ENCODE measurements at regions not wholly inside any gene's neighbourhood (a gene's known extent, or its start where the extent isn't known, plus 50 kb on each side); places are given as distances from the start of the nearest gene placed in this dataset.

DNA sequence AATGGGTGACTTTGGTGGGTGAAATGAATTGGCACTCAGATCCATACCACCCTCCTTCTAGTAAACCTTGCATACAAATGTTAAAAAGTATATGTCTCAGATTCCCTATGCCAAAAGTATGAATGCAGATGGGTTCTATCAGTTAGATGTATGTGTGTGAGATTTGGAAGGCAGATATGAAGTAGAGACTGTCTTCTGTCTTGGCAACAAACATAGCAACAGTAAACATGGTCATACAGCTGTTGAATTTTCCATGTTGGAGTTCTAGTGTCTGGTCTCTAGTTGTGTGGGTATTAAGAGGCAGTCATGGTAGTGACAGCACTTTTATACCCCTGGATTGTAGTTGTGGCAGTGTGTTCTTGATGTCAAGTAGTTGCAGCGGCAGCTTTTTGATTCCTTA, 125.6 kb upstream of the PITX1 start:
- H3K4me1 ChIP-seq (ENCODE audit: control insufficient read depth, insufficient read depth, low read length, poor library complexity, severe bottlenecking), result no peaks in the 10 kb centered on the region
- DNase-seq, result no peak
- no peak overlapping the region for H3K4me3 ChIP-seq (ENCODE audit: insufficient read depth, low read depth, low read length, poor library complexity, severe bottlenecking)
- no peaks in the 10 kb centered on the region for H3K36me3 ChIP-seq (ENCODE audit: control insufficient read depth, insufficient read depth, low read length)
- H3K27ac ChIP-seq (ENCODE audit: insufficient read depth, low read length, poor library complexity, severe bottlenecking), result no peak overlapping the region
- peaks cover 10% of the 10 kb centered on the region for H3K9me3 ChIP-seq (ENCODE audit: control insufficient read depth, low read length)
- no peaks in the 10 kb centered on the region for H3K27me3 ChIP-seq (replicated peaks; ENCODE audit: control insufficient read depth, insufficient read depth, low read length, poor library complexity, severe bottlenecking)

DNA sequence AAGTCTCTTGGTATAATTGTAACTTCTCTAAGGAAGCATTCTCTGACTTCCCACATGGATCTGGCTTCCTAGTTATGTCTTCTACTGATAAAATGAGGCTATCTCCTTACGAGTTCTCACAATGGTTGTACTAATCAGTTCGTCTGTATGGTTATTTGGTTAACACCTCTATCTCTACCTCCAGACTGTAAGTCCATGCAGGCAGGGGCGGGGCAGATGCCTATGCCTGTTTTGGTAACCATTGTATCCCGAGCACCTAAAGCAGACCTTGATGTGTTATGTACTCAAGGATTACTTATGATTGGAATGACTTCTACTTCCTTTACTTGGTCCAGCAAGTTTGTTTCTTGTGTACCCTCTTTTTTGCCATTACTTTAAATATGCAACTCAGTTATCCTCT, 125.0 kb upstream of the PITX1 start:
- Histone ChIP-seq H3K4me3 (ENCODE audit: insufficient read depth, low read depth, low read length, poor library complexity, severe bottlenecking) (no peak overlapping the region), H3K36me3 (ENCODE audit: control insufficient read depth, insufficient read depth, low read length) (no peaks in the 10 kb centered on the region), H3K27me3 (replicated peaks; ENCODE audit: control insufficient read depth, insufficient read depth, low read length, poor library complexity, severe bottlenecking) (no peaks in the 10 kb centered on the region), H3K9me3 (ENCODE audit: control insufficient read depth, low read length) (peaks cover 10% of the 10 kb centered on the region), H3K27ac (ENCODE audit: insufficient read depth, low read length, poor library complexity, severe bottlenecking) (no peak overlapping the region), H3K4me1 (ENCODE audit: control insufficient read depth, insufficient read depth, low read length, poor library complexity, severe bottlenecking) (no peaks in the 10 kb centered on the region)
- DNase-seq, result no peak

DNA sequence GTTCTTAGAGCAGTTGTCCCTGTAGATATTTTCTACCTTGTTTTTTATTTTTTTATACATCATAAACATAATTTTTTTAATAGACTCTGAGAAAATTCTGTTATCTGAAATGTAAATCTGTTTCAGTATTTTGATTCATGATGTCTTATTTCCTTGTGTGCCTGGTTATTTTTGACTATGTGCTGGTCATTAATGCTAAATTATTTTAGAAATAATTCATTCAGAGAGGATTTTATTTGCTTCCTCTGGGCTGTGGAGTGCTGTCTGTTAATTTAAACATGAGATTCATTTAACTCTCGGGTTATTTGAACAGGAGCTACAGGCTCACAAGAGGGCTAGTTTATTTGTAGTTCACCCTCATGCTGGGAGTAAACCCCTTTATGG, 124.3 kb upstream of the PITX1 start:
- Histone ChIP-seq H3K27ac (ENCODE audit: insufficient read depth, low read length, poor library complexity, severe bottlenecking) (no peak overlapping the region), H3K36me3 (ENCODE audit: control insufficient read depth, insufficient read depth, low read length) (no peaks in the 10 kb centered on the region), H3K4me1 (ENCODE audit: control insufficient read depth, insufficient read depth, low read length, poor library complexity, severe bottlenecking) (no peaks in the 10 kb centered on the region), H3K27me3 (replicated peaks; ENCODE audit: control insufficient read depth, insufficient read depth, low read length, poor library complexity, severe bottlenecking) (no peaks in the 10 kb centered on the region), H3K9me3 (ENCODE audit: control insufficient read depth, low read length) (peaks cover 10% of the 10 kb centered on the region), H3K4me3 (ENCODE audit: insufficient read depth, low read depth, low read length, poor library complexity, severe bottlenecking) (no peak overlapping the region)
- DNase-seq, result no peak

DNA sequence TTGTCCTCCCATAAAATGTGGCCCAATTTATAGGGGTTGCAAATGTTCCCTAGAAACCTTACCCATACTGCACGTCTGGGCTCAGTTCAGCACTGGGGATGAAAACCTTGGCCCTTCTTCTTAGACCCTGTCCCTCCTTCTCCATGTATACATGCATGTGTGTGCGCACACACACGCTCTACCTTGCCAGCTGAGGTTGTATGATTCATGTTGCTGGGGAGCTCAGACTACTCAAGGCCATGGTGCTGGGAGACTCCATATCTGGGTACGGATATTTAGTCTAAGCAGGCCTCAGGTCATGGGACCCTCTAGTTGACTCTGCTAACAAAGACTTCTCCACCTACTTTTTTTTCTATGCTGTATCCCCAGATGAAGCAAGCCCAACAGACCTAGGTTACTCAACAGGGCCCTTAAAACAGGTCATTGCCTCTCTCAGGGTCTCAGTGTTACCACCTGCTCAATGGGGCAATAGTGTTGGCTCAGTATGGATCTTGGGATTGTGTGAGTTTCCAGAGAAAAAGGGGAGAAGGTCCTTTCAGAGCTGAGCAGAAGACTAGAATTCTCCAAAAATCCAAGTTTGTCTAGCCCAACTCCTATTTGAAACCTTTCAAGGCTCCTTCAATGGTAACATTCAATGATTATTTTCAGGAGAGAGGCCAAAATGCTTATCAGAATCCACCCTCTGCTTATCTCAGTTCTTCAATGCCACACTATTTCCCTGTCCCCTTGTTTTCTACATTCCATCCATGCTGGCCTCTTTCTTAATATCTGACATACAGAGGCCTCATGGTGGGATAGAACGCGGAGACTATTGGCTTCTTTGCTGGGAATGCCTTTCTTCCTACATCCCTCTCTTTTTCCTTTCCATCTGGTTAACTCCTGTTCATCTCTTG, 123.6 kb upstream of the PITX1 start:
- H3K9me3 ChIP-seq (ENCODE audit: control insufficient read depth, low read length), result peaks cover 10% of the 10 kb centered on the region
- H3K4me3 ChIP-seq (ENCODE audit: insufficient read depth, low read depth, low read length, poor library complexity, severe bottlenecking), result no peak overlapping the region
- no peaks in the 10 kb centered on the region for H3K36me3 ChIP-seq (ENCODE audit: control insufficient read depth, insufficient read depth, low read length)
- H3K4me1 ChIP-seq (ENCODE audit: control insufficient read depth, insufficient read depth, low read length, poor library complexity, severe bottlenecking), result no peaks in the 10 kb centered on the region
- no peaks in the 10 kb centered on the region for H3K27me3 ChIP-seq (replicated peaks; ENCODE audit: control insufficient read depth, insufficient read depth, low read length, poor library complexity, severe bottlenecking)
- no peak overlapping the region for H3K27ac ChIP-seq (ENCODE audit: insufficient read depth, low read length, poor library complexity, severe bottlenecking)
- DNase-seq, result no peak

DNA sequence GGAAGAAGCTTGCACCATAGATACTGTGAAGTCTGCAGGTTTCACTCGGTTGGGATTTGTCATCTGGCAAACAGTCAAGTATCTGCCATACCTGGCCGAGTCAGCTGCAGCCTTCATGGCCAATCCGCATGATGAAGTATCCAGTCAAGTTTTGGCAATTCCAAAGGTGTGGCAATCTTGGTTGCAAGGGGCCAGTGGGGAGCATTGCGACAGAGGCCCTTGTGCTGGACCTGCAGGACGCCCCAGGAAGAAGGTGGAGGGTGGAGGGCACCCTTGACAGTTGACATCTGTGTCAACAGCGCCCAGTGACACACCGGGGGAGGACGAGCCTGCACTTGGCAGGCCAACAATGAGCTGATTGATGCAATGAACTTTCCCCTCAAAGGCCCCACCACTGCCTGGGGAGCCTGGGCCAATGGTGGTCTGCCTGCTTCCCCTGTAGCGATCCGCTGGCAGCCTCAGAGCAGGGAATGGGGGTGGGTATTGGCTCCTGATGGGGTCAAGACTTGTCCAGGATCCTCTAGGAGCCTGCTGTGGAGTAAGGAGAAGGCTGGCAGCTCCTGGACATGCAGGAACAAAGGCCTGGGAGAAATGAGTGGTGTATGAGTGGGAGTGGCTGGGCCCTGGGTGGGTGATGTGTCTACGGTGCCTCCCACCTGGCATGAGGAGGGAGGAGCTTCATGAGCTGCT, 122.8 kb upstream of the PITX1 start:
- peaks cover 10% of the 10 kb centered on the region for H3K9me3 ChIP-seq (ENCODE audit: control insufficient read depth, low read length)
- no peak overlapping the region for H3K27ac ChIP-seq (ENCODE audit: insufficient read depth, low read length, poor library complexity, severe bottlenecking)
- no peaks in the 10 kb centered on the region for H3K36me3 ChIP-seq (ENCODE audit: control insufficient read depth, insufficient read depth, low read length)
- H3K27me3 ChIP-seq (replicated peaks; ENCODE audit: control insufficient read depth, insufficient read depth, low read length, poor library complexity, severe bottlenecking), result no peaks in the 10 kb centered on the region
- H3K4me3 ChIP-seq (ENCODE audit: insufficient read depth, low read depth, low read length, poor library complexity, severe bottlenecking), result no peak overlapping the region
- no peak for DNase-seq
- H3K4me1 ChIP-seq (ENCODE audit: control insufficient read depth, insufficient read depth, low read length, poor library complexity, severe bottlenecking), result no peaks in the 10 kb centered on the region

DNA sequence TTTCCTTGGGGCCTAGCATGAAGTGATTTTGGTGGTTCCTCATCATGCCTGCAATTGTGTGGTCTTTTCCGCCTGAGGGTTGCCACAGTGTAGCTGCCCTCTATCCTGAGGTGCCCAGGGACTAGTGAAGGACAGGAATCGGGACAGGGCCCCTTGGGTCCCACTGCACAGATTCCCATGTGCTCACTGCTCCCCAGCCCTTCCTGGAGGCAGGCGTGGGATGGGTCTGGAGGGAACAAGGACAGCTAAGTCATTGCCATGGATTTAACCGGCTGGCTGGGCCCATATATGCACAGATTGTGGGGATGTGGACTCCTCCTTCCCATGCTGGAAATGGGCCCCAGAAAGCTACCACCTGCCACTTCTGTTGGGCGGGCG, 122.3 kb upstream of the PITX1 start:
- H3K27me3 ChIP-seq (replicated peaks; ENCODE audit: control insufficient read depth, insufficient read depth, low read length, poor library complexity, severe bottlenecking), result no peaks in the 10 kb centered on the region
- H3K36me3 ChIP-seq (ENCODE audit: control insufficient read depth, insufficient read depth, low read length), result no peaks in the 10 kb centered on the region
- no peaks in the 10 kb centered on the region for H3K4me1 ChIP-seq (ENCODE audit: control insufficient read depth, insufficient read depth, low read length, poor library complexity, severe bottlenecking)
- no peak overlapping the region for H3K4me3 ChIP-seq (ENCODE audit: insufficient read depth, low read depth, low read length, poor library complexity, severe bottlenecking)
- no peak for DNase-seq
- H3K9me3 ChIP-seq (ENCODE audit: control insufficient read depth, low read length), result peaks cover 10% of the 10 kb centered on the region
- no peak overlapping the region for H3K27ac ChIP-seq (ENCODE audit: insufficient read depth, low read length, poor library complexity, severe bottlenecking)

DNA sequence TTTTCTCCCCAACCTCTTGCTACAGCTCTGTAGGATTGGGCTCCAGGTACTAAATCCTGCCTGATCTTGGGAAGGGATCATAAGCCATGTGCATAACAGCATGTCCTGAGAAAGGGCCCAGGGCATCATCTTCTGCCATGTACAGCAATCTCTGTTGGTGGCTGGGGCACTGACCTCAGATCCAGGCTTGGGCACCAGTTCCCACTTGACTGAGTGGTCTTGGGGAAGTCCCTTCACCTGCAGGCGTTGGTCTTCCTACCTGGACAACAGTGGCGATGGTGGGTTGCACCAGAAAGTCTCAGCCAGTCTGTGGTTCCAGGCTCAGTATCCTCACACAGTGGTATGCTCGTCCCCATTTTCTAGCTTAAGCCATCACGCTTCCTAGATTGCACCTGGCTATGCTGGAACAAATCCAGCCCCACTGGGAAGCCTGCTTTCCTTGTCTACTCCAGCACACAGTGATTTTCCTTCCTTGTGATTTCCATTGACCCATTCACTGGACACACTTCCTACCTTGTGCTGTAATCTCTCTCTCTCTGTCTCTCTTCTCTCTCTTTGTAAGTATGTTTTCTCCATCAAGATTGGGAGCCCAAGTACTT, 121.7 kb upstream of the PITX1 start:
- no peak overlapping the region for H3K4me3 ChIP-seq (ENCODE audit: insufficient read depth, low read depth, low read length, poor library complexity, severe bottlenecking)
- H3K9me3 ChIP-seq (ENCODE audit: control insufficient read depth, low read length), result peaks cover 10% of the 10 kb centered on the region
- no peaks in the 10 kb centered on the region for H3K27me3 ChIP-seq (replicated peaks; ENCODE audit: control insufficient read depth, insufficient read depth, low read length, poor library complexity, severe bottlenecking)
- H3K4me1 ChIP-seq (ENCODE audit: control insufficient read depth, insufficient read depth, low read length, poor library complexity, severe bottlenecking), result no peaks in the 10 kb centered on the region
- no peak overlapping the region for H3K27ac ChIP-seq (ENCODE audit: insufficient read depth, low read length, poor library complexity, severe bottlenecking)
- no peak for DNase-seq
- H3K36me3 ChIP-seq (ENCODE audit: control insufficient read depth, insufficient read depth, low read length), result no peaks in the 10 kb centered on the region

DNA sequence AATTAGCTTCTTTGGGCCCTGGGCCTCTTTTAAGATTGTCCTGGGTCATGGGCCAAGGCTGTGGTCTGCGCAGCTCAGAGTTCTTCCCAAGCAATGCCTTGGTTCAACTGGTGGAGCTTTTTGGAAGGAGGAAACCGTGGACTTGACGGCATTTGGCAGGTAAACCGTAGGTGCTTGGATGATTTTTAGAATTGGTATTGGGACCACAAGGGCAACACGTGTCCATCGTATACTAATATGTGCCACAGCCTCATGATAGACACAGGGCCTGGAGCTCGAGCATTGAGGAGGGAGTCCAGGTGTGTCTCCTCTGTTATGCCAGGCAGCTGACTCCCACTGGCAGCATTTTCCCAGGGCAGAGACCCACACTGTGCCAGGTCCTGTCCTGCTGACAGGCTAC, 120.9 kb upstream of the PITX1 start:
- no peak overlapping the region for H3K4me3 ChIP-seq (ENCODE audit: insufficient read depth, low read depth, low read length, poor library complexity, severe bottlenecking)
- no peaks in the 10 kb centered on the region for H3K4me1 ChIP-seq (ENCODE audit: control insufficient read depth, insufficient read depth, low read length, poor library complexity, severe bottlenecking)
- no peak overlapping the region for H3K27ac ChIP-seq (ENCODE audit: insufficient read depth, low read length, poor library complexity, severe bottlenecking)
- H3K27me3 ChIP-seq (replicated peaks; ENCODE audit: control insufficient read depth, insufficient read depth, low read length, poor library complexity, severe bottlenecking), result no peaks in the 10 kb centered on the region
- H3K36me3 ChIP-seq (ENCODE audit: control insufficient read depth, insufficient read depth, low read length), result no peaks in the 10 kb centered on the region
- H3K9me3 ChIP-seq (ENCODE audit: control insufficient read depth, low read length), result peaks cover 10% of the 10 kb centered on the region
- no peak for DNase-seq

DNA sequence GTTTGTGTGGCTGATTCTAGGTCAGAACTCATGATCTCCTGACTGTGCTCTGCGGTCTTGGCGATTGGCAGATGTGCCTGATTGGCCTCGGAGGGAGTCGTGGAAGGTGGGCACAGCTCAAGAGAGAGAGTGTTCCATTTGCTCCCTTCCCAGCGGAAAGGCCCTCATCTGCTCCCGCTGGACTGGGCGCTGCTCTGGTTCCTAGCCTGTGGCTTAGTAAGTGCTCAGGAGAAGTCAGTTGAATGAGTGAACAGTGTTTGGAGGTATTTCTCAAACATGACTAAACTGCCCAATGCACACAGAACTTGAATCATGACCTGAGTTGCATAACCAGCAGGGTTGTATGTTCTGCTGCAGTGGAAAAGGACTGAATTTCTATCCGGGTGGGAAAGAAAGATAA, 120.2 kb upstream of the PITX1 start:
- Histone ChIP-seq H3K36me3 (ENCODE audit: control insufficient read depth, insufficient read depth, low read length) (no peaks in the 10 kb centered on the region), H3K4me1 (ENCODE audit: control insufficient read depth, insufficient read depth, low read length, poor library complexity, severe bottlenecking) (no peaks in the 10 kb centered on the region), H3K9me3 (ENCODE audit: control insufficient read depth, low read length) (peaks cover 5% of the 10 kb centered on the region), H3K4me3 (ENCODE audit: insufficient read depth, low read depth, low read length, poor library complexity, severe bottlenecking) (no peak overlapping the region), H3K27ac (ENCODE audit: insufficient read depth, low read length, poor library complexity, severe bottlenecking) (no peak overlapping the region), H3K27me3 (replicated peaks; ENCODE audit: control insufficient read depth, insufficient read depth, low read length, poor library complexity, severe bottlenecking) (no peaks in the 10 kb centered on the region)
- DNase-seq, result no peak

DNA sequence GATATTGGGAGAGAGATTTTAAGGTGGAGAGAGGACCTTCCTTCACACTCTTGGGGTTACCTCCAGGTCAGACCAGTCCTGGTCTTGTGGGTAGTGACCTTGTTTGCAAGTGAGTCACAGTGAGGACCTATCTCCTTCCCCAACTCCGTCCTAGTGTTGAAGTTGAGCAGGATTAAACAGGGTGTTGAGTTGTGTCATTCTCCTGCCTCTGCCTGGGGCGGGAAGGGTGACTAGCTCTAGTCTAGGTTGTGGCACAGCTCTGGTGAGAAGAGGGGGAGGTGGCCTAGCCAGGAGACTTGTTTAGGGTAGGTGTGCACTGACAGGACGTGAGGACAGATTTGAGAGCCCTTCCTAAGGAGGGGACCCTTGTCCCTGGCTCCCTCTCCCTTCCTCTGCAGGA, 119.6 kb upstream of the PITX1 start:
- Histone ChIP-seq H3K27ac (ENCODE audit: insufficient read depth, low read length, poor library complexity, severe bottlenecking) (no peak overlapping the region), H3K27me3 (replicated peaks; ENCODE audit: control insufficient read depth, insufficient read depth, low read length, poor library complexity, severe bottlenecking) (no peaks in the 10 kb centered on the region), H3K9me3 (ENCODE audit: control insufficient read depth, low read length) (no peaks in the 10 kb centered on the region), H3K4me1 (ENCODE audit: control insufficient read depth, insufficient read depth, low read length, poor library complexity, severe bottlenecking) (no peaks in the 10 kb centered on the region), H3K36me3 (ENCODE audit: control insufficient read depth, insufficient read depth, low read length) (no peaks in the 10 kb centered on the region), H3K4me3 (ENCODE audit: insufficient read depth, low read depth, low read length, poor library complexity, severe bottlenecking) (no peak overlapping the region)
- DNase-seq, result no peak
